Endothelial cell (in vitro differentiated cells): ENCODE measurements at regions not wholly inside any gene's neighbourhood (a gene's known extent, or its start where the extent isn't known, plus 50 kb on each side); places are given as distances from the start of the nearest gene placed in this dataset.

Experiments used
- DNase-seq: peaks from one replicate; pipeline ENCODE4 v3.0.0; 2021; ENCODE audit warnings: low spot score
- H3K27ac Mint-ChIP-seq: one replicate; pipeline ENCODE4 v1.8.0; 2021; ENCODE audit warnings: mixed read lengths, inconsistent platforms; ENCODE audit not compliant: unreplicated experiment
- H3K27me3 Mint-ChIP-seq: one replicate; pipeline ENCODE4 v1.8.0; 2021; ENCODE audit warnings: mild to moderate bottlenecking, moderate library complexity, mixed read lengths, inconsistent platforms; ENCODE audit not compliant: unreplicated experiment
- H3K36me3 Mint-ChIP-seq: one replicate; pipeline ENCODE4 v1.8.0; 2021; ENCODE audit warnings: mild to moderate bottlenecking, low read depth, mixed read lengths, inconsistent platforms; ENCODE audit not compliant: unreplicated experiment
- H3K4me1 Mint-ChIP-seq: one replicate; pipeline ENCODE4 v1.8.0; 2021; ENCODE audit warnings: mild to moderate bottlenecking, mixed read lengths, inconsistent platforms; ENCODE audit not compliant: unreplicated experiment
- H3K4me3 Mint-ChIP-seq: one replicate; pipeline ENCODE4 v1.8.0; 2021; ENCODE audit warnings: mild to moderate bottlenecking, mixed read lengths, inconsistent platforms; ENCODE audit not compliant: unreplicated experiment
- H3K9me3 Mint-ChIP-seq: one replicate; pipeline ENCODE4 v1.8.0; 2021; ENCODE audit warnings: mixed read lengths, inconsistent platforms; ENCODE audit not compliant: unreplicated experiment
- TF ChIP-seq, protein P1 (sequence below): fragments of 200-600 bp; sonication (generic); IDR thresholded peaks from one replicate; pipeline ENCODE4 v1.5.0; 2021; ENCODE audit warnings: antibody characterized with exemption; ENCODE audit not compliant: unreplicated experiment

- TF ChIP-seq, protein P1, sequence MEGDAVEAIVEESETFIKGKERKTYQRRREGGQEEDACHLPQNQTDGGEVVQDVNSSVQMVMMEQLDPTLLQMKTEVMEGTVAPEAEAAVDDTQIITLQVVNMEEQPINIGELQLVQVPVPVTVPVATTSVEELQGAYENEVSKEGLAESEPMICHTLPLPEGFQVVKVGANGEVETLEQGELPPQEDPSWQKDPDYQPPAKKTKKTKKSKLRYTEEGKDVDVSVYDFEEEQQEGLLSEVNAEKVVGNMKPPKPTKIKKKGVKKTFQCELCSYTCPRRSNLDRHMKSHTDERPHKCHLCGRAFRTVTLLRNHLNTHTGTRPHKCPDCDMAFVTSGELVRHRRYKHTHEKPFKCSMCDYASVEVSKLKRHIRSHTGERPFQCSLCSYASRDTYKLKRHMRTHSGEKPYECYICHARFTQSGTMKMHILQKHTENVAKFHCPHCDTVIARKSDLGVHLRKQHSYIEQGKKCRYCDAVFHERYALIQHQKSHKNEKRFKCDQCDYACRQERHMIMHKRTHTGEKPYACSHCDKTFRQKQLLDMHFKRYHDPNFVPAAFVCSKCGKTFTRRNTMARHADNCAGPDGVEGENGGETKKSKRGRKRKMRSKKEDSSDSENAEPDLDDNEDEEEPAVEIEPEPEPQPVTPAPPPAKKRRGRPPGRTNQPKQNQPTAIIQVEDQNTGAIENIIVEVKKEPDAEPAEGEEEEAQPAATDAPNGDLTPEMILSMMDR: no peak
- Mint-ChIP-seq H3K4me1 (no peaks in the 10 kb centered on the region), H3K4me3 (no peak overlapping the region), H3K27me3 (no peaks in the 10 kb centered on the region), H3K27ac (no peak overlapping the region), H3K9me3 (no peaks in the 10 kb centered on the region), H3K36me3 (no peaks in the 10 kb centered on the region)
- no peak for DNase-seq
Observed at GRCh38 chr1:14062669-14063068, 362.7 kb downstream of the PRDM2 start.

- TF ChIP-seq, protein P1: no peak
- Mint-ChIP-seq H3K4me1 (no peaks in the 10 kb centered on the region), H3K4me3 (no peak overlapping the region), H3K27me3 (no peaks in the 10 kb centered on the region), H3K36me3 (no peaks in the 10 kb centered on the region), H3K27ac (no peak overlapping the region), H3K9me3 (no peaks in the 10 kb centered on the region)
- DNase-seq: no peak
Observed at GRCh38 chr1:14064649-14065442, 364.9 kb downstream of the PRDM2 start.

DNA sequence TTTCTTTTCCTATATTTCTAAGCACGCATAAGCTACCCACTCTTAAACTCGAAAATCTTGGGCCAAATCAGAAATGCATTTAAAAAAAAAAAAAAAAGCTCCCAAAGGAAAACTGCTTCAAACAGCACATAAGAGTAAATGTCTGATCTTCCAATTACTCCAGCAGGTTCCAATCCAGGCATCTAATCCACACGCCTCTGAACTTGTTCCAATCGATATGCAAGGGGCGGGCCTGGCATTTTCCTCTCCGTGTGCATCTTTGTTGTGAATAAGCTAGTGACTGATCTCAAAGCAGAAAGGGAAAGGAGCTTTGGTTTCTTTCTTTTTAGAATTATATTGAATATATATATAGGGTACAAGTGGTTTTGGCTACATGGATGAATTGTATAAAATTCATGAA is 365.5 kb downstream of the PRDM2 start:
- no peak overlapping the region for H3K27ac Mint-ChIP-seq
- no peaks in the 10 kb centered on the region for H3K36me3 Mint-ChIP-seq
- H3K4me3 Mint-ChIP-seq: no peak overlapping the region
- DNase-seq: no peak
- no peaks in the 10 kb centered on the region for H3K9me3 Mint-ChIP-seq
- no peaks in the 10 kb centered on the region for H3K4me1 Mint-ChIP-seq
- H3K27me3 Mint-ChIP-seq: no peaks in the 10 kb centered on the region
- TF ChIP-seq, protein P1: no peak

DNA sequence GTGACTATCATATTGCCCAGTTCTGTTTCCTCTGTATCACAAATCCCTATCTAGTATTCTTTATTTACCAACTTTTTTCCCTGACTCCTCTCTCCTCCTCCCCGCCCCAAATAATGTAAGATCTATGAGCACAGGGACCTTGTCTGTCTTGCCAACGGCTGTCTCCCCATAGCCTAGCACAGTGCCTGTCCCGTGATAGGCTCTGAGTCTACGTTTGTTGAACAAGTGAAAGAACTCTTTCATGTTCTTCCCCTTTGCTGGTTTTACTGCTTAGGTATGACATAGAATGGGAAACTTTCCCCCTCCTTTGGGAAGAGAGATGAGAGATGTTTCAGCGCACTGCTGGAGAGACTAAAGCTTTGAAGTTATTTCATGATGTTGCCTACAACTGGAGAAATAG is 367.0 kb downstream of the PRDM2 start:
- Mint-ChIP-seq H3K4me3 (no peak overlapping the region), H3K4me1 (no peaks in the 10 kb centered on the region), H3K27ac (no peak overlapping the region), H3K9me3 (no peaks in the 10 kb centered on the region), H3K27me3 (no peaks in the 10 kb centered on the region), H3K36me3 (no peaks in the 10 kb centered on the region)
- DNase-seq: no peak
- TF ChIP-seq, protein P1: no peak

- no peaks in the 10 kb centered on the region for H3K27me3 Mint-ChIP-seq
- no peak overlapping the region for H3K4me3 Mint-ChIP-seq
- H3K36me3 Mint-ChIP-seq: no peaks in the 10 kb centered on the region
- H3K9me3 Mint-ChIP-seq: no peaks in the 10 kb centered on the region
- no peak overlapping the region for H3K27ac Mint-ChIP-seq
- no peaks in the 10 kb centered on the region for H3K4me1 Mint-ChIP-seq
- no peak for DNase-seq
- TF ChIP-seq, protein P1: no peak
Observed at GRCh38 chr1:14067711-14068110, 367.7 kb downstream of the PRDM2 start.
